NCI-H1417 treated with DMSO at 0.1 percent for 48 hours (cell line): ENCODE measurements at regions not wholly inside any gene's neighbourhood (a gene's known extent, or its start where the extent isn't known, plus 50 kb on each side); places are given as distances from the start of the nearest gene placed in this dataset.

ENCODE experiments used
- DNase-seq: peaks from one replicate; lab custom pipeline; 2025; lab: John Stamatoyannopoulos, UW

DNA sequence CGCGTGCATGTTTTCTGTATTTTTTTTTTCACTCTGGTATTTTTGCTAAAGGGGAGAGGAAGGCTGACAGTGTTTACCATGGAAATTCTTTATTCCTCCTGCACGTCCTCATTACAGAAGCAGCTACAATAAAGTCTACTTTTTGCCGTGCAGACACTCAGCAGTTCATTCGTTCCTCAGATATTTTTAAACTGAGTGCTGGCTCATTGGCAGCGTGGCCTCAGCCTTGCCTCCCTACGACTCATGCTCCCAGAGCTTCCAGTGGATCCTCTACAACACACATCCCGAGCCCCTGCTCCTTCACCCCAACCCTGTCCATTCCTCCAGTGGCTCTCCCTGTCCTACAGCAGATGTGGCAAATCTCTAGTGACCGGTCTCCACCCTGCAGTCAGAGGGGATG, 239.2 kb upstream of the ZMIZ1 start:
- no peak for DNase-seq

DNA sequence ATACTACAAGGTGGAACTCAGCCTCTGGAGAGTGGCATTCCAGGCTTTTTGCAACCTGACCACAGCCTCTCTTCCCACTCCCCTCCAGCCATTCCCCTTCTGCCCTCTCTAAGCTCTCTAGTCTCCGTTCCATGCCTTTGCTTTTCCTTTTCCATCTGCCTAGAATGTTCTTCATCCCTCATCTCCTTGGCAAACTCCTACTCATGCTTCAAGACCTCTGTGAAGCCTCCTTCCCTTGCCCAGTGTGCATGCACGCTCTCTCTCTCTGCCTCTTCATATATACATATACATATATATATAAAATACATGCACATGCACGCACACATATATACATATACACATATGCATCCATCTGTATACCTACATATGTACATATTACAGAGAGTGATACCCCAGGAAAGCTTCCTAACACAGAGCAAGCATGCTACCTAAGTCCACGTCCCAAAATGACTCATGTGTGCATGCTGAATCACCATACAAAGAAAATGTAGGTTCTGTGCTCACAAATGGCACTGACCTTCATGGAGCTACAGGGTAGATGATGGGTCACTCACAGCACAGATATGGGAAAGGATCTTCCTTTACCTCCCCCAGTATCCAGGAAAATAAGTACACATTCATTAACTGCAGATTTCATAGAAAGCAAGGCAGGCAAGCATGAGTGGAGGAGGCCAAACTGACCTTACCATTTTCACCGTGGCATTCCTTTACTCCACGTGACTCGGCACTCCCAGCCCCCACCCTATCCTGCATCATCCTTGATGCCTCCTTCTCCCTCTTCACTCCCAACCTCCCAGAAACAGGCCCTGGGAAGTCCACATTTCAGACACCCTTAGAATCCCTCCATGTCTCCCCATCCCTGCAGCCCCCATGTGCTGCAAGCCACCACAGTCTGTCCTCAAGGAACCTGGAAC, 238.4 kb upstream of the ZMIZ1 start:
- no peak for DNase-seq

DNA sequence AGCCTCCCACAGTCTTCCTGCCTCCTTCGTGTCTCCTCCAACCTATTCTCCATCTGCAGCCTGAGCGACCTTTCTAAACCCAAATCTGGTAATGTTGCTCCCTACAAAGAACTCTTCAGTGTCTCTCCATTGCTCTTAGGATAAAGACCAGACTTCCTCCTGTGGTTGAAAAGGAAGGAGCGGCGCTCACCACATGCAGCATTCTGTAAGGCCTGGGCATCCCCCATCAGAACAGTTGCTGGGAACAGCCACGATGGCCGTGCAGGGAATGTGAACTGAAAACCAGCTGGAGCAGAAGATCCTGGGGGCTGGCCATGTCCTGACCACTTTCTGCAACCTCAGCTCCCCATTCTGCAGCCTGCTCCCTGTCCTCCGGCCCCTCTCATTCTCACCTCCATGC, 237.8 kb upstream of the ZMIZ1 start:
- no peak for DNase-seq

DNA sequence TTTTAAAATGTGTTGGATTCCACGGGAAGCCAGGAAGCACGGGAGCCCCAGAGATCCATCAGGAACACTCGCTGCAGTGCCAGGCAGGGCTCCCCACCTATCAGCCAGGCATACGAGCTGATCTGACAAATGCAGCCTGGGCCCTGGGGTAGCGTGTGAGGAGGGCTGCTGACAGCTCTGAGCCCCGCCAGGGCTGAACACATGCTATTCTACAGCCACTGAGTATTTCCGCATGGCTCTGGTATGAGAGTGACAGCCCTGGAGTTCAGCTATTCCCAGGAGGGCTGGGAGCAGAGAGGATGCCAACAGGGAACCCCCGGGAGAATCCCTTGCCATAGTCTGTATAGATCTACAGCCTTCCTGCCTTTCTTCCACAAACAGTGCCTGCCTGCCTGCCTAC, 237.3 kb upstream of the ZMIZ1 start:
- DNase-seq: no peak

DNA sequence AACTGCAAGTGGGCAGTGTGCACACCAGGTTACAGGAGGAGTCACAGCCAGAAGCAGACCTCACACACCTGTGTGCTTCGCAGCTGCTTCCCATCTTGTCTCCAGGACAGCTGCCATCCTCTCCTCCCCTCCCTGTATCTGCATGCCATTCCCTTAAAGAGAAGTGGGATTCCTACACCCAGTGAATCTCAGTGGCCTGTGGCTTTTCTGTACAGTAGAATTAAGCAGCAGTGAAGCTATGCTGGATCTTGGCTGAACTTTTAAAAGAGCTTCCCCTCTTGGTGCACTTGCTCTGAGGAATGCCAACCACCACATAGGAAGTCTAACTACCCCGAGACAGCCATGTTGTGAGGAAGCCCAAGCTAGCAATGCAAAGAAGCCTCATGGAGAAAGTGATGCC, 236.5 kb upstream of the ZMIZ1 start:
- DNase-seq: no peak

DNA sequence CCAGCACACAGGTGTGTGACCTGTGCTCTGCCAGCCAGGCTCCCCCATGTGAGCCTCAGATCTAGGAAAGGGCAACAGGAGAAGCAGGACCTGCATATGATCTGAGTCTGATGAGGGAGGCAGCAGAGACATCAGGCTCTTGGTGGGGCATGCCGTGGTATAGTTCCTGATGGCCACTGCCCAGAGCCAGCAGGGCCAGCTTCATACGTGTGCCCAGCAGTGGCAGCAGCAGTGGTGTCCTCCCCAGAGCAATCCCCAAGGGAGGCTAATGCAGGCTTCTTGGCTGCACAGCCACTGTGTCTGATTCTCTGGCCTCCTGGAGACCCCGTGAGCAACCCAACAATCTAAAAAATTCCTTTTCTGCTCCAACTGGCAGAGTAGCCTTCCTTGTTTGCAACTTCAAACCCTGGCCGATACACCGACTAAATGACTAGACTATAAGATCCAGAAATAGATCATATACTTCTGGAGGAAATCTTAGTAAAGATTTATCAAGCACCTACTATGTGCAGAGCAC, 230.6 kb upstream of the ZMIZ1 start:
- no peak for DNase-seq

DNA sequence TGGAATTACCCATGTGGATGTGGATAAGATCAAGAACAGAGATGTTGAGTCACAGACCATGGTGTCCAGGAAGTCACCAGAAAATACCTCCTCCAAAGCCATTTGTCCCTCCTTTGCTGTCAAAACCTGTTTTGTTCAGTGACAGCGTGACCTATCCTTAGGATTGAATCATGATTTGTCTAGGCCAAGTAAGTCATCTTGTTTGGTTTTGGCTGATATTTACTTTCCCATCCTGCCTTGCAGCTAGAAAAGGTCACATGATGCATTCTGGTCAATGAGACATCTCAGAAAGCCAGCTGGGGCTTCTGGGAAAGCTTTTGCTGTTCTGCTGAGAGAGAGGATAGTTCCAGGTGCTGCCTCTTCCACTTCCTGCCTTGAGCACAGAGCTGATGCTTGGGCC, 225.3 kb upstream of the ZMIZ1 start:
- DNase-seq: no peak

DNA sequence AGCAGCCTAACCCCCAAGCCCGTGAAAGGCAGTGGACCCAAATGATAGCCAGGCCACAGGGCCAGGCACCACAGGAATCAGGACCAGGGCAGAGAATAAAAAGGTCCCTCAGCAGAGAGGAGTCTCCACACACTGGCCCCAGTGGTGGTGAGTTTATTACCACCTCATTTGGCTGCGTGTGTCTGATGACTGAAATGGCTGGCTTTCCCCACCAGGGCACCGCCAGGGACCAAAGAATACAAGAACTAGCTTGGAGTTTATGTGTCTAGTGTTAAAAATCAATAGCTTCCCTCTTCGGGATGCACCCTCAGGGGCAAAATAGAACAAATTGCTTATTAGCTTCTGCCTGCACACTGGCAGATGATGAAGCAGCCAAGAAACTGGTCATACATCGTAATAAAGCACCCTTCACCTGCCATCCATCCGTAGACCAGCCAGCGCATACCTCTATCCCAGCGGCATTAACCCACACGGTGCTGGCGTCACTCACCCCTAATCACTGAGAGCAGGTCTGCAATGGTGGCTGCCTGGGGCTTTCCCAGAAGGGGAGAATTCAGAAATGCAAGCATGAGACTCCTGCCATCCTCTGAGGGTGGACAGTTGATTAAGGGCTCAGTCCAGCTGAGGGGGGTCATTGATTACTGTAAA, 223.7 kb upstream of the ZMIZ1 start:
- no peak for DNase-seq

DNA sequence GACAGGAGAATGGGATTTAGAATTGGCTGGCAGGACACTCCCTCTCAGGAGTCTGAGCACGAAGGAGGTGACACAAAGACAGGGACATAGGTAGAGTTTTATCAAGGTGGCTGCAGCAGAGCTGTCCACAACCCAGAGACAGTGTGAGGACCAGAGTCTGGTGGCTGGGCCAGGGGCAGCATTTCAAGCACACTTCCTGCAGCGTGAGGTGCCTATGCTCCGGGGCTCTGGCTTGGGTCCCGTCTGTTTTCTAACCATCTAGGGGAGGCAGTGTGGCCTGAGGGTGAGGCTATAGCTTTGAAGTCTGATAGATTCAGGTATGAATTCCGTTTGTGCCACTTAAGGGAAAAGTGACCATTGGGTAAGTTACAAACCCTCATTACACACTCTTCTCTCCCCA, 222.7 kb upstream of the ZMIZ1 start:
- no peak for DNase-seq

DNA sequence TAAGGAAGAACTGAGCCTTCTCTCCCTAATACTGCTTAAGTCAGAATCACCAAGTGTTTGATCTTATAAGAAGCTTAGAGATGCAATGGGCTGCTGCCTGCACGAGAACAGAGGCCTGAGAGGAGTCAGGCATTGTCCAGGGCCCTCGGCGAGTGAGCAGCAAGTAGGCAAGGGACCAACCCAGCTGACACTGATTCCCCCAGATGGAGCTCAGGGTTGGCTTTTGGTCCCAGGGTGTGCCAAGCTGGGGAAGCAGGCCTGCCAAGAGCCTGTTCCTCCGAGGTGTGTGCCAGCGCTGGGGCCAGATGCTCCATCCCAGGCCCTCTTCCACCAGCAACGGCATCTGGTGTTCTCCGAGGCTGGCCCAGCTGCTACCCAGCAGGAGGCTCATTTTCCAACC, 222.0 kb upstream of the ZMIZ1 start:
- no peak for DNase-seq

DNA sequence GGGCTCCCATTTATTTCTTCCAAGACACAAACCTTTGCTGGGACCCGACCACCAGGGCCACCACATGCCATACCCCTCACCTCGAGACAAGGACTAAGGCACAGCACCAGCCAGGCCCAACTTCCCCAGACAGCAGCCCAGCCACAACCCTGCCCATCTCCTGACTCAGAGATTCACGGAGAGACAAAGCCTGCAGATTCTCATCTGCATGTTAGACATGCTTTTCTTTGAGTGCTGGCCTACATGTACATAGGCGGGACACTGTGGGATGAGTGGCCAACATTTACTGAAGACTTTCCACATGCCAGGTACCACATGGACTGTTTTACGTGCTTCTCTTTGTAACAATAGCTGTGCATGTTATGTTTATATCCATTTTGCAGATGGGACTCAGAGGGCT, 221.3 kb upstream of the ZMIZ1 start:
- no peak for DNase-seq

DNA sequence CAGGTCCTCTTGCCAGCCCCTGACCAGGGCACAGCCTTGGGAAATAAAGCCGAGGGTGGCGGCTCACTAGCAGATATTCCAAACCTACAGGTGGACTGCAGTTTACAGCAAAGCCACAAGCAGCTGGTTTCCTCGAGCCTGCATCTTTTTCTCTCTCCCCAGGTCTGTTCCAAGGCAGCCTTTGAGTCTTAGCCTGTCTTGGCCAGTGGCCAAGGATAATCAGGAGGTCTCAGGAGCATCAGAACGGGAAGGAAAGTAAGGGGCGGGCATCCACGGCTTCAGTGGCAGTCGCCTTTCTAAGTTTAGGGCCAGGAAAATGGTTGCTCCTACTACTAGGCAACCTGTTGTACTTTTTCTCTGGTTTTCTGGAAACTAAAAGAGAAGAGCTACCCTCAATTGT, 219.7 kb upstream of the ZMIZ1 start:
- no peak for DNase-seq

DNA sequence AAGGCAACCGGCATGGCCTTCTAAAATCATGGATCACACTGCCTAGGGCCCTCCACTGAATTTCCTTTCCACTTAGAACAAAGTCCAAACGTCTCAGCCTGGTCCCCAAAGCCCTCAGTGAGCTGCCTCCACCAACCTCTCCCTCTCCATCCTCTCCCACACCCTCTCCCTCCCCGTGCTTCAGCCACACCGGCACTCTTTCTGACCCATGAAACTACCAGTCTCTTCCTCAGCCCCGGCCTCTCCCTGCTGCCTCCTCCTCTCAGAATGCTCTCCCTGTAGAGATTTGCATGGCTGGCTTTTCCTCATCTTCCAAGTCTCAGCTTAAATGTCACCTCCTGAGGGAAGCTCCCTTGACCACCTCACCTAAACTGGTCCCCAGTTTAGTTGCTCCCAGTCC, 219.0 kb upstream of the ZMIZ1 start:
- no peak for DNase-seq

DNA sequence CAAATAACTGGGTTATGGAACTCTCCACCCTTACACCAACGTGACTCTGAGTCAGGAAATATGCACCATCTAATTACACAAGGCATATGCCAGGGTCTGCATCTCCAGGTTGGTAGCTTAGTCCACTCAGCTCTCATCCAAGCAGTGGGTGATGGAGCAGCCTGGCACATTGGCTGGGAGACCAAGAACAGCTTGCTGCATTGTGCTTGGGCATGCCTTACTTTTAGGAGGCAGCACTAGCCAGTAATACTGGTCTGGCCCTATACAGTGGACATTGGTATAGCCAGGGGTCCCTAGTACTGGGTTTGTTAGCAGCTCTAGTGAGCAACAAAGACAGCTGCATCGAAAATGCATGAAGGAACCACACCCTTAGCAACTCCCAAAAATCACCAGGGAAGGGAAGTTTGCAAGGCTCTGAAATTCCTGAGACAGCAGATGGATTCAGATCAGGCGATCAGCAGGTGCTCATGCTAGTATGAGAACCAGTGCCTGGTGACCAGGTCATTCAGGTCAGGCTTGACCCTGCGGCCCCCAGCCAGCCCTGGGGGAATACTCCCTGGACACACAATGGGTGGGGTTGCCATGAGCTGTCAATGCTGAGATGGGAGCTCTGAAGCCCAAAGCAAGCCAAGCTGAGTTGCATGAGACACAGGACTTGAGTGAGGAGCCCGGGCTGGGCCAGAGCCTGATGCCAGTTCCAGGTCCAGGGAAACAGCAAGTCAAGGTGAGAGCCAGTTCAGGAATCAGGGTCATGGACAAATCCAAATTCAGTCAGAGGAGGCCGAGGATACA, 217.9 kb upstream of the ZMIZ1 start:
- no peak for DNase-seq

DNA sequence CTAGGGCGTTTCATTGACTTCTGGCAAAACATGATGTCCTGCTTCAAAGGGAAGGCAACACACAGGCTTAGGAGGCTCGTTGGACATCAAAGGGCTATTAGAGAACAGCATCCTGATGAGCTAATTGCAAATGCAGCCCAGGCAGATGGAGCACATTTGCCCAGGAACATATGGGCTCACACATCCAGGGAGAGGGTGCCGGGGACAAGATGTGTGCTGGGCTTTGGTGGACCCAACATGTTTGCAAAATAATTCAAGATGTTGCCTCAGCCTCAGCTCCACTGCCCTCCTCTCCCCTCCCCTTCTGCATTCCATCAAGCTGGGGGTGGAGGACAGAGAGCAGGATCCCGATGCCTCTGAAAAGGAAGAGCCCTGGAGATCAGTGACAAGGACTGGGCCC, 217.1 kb upstream of the ZMIZ1 start:
- DNase-seq: no peak

DNA sequence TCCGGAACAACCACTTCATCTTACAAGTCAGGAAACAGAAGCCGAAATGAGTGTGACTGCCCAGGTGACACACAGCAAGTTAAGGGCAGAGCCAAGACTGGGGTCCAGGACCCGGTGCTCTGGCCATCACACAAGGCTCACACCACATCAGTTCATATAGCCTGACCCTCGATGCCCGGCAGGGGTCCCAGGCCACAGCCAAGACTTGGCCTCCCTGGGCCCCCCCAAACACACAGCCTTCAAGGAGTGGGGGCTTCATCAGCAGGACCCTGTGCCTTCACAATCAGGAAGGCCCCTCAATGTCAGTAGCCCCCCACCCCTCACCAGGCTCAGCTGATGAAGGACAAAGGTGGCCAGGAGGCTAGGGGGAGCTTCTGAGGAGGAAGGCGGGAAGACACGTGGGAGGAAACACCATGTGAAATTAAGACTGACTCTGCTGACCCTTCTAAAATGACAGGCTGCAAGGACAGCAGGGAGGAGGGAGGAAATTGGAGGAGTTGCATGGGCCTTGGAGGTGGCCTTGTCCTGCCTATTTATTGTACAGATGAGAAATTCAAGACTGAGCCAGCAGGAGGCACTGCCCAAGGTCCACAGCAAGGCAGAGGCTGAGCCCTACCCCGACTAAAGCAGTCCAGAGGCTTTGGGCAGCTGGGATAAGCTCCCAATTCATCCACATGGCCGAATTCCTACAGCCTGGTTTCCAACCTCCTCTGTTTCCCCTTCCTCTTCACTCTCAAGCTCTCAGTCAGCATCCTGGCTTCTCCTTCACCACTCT, 216.1 kb upstream of the ZMIZ1 start:
- no peak for DNase-seq

DNA sequence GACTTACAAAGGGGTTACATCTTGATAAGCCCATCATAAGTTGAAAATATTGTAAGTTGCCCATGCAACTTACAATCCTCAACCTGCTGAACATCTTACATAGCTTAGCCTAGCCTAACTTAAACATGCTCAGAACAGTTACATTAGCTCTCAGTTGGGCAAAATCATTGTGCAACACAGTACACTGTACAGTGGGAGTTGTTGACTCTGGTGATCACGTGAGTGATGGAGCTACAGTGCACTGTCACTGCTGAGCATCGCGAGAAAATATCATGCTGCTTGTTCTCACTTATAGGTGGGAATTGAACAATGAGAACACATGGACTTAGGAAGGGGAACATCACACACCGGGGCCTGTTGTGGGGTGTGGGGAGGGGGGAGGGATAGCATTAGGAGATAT, 214.9 kb upstream of the ZMIZ1 start:
- DNase-seq: no peak

DNA sequence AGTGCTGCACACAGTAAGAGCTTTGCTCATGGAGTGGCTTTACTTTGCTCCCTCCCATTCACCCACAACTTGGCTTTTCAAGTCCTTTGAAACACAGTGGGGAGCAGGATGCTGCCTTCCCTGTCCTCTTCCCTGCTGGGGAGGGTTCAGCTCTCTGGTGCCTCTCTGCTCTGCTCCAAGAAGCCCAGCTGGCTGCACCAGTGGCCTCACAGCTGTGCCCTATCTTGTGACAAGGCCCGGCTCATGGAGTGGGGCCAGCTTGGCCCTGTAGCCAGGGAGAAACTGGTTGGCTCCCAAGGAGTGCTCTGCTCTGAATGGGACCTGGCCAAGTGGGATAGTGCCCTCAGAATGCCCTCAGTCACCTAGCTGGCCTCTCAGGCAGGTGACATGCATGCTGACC, 212.3 kb upstream of the ZMIZ1 start:
- no peak for DNase-seq

DNA sequence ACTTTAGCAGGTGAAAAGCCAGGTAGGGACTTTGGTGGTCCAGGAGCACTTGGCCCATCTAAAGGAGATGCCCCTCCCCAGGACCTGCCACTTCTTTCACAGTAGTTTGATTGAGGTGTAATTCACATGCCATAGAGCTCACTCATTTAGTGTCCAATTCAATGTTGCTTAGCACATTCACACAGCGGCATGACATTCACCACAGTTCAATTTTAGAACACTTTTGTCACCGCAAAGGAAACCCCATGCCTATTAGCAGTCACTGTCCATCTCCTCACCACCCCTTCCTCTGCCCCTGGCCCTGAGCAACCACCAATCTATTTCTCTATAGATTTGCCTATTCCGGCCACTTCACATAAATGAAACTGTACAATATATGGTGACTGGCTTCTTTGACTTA, 211.6 kb upstream of the ZMIZ1 start:
- no peak for DNase-seq

DNA sequence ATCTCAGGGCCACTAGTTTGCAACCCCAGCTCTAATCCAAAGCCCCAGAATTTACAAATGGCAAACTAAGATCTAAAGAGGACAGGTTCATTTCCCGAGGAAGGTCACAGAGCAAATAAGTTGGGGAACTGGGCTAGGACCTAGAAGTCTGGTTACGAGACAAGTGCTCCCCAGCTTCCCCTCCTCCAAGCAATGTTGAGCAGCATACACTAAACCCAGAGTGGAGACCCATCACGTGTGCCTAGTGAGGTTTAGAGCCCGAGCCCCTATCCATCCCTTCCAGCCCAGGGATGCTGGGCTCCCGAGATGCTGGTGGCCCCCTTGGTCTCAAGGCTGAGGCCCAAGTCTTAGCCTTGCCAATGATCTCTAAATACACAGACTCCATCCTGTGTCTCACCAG, 209.5 kb upstream of the ZMIZ1 start:
- no peak for DNase-seq

DNA sequence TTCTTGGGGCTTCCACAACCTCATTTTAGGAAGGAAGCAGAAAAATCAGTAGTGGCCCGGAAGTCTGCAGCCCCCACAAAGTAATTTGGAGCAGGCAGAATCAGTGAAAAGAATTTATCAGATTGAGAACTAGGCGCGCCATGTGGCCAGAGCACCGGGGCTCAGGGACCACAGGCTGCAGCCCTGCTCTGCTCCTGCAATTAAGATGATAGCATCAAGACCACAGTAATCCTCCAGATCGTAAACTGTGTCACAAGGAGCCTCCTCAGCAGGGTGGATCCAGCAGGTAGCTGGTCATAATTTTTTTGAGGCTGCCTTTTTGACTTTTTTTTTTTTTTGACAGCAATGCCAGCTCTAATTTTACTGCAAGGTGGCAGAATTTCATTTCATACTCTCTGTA, 209.0 kb upstream of the ZMIZ1 start:
- no peak for DNase-seq
